GM12864 (cell line): ENCODE measurements at regions not wholly inside any gene's neighbourhood (a gene's known extent, or its start where the extent isn't known, plus 50 kb on each side); places are given as distances from the start of the nearest gene placed in this dataset.

Experiments used
- DNase-seq: peaks from one replicate; pipeline ENCODE4 v3.0.0-alpha.2; 2011; ENCODE audit warnings: low read depth
- H3K4me3 ChIP-seq: 2 replicates; pipeline ENCODE4 v1.5.1; 2011; ENCODE audit warnings: mild to moderate bottlenecking, low read depth, low read length, control low read depth
- TF ChIP-seq, protein P1 (sequence below): IDR thresholded peaks from 2 replicates; pipeline ENCODE4 v1.5.1; 2011; ENCODE audit warnings: low read depth, mild to moderate bottlenecking, moderate library complexity, low read length, control low read depth, inconsistent platforms; ENCODE audit errors: missing control alignments

GRCh38 chr13:44236370-44236769 lies 137.3 kb upstream of the SERP2 start:
- DNase-seq, result no peak
- TF ChIP-seq, protein P1, sequence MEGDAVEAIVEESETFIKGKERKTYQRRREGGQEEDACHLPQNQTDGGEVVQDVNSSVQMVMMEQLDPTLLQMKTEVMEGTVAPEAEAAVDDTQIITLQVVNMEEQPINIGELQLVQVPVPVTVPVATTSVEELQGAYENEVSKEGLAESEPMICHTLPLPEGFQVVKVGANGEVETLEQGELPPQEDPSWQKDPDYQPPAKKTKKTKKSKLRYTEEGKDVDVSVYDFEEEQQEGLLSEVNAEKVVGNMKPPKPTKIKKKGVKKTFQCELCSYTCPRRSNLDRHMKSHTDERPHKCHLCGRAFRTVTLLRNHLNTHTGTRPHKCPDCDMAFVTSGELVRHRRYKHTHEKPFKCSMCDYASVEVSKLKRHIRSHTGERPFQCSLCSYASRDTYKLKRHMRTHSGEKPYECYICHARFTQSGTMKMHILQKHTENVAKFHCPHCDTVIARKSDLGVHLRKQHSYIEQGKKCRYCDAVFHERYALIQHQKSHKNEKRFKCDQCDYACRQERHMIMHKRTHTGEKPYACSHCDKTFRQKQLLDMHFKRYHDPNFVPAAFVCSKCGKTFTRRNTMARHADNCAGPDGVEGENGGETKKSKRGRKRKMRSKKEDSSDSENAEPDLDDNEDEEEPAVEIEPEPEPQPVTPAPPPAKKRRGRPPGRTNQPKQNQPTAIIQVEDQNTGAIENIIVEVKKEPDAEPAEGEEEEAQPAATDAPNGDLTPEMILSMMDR, result no peak
- H3K4me3 ChIP-seq, result no peak overlapping the region

DNA sequence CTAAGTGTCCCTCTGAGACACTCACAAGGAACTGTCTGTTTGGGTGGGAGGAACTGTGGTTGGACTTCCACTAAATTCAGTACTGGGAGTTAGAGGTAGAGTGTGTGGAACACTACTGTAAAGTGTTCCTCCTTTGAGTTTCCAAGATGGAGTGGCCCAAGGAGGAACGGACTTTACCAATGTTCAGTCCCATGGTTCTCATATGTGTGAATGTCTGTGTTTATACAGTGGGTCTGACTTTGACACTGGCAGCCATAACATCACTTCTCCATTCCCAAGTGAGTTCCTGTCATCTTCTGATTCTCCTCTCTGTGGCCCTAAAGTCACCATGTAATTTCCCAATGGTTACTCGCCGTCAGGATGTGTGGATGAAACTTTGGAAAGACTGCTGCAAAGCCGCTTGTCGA lies 136.8 kb upstream of the SERP2 start:
- no peak overlapping the region for H3K4me3 ChIP-seq
- TF ChIP-seq, protein P1, result no peak
- DNase-seq, result no peak

- peak; percentile 35 for DNase-seq
- TF ChIP-seq, protein P1, result no peak
- no peak overlapping the region for H3K4me3 ChIP-seq
Observed at GRCh38 chr13:44237276-44237767, 136.3 kb upstream of the SERP2 start.

GRCh38 chr13:44237881-44238421 lies 135.7 kb upstream of the SERP2 start:
- TF ChIP-seq, protein P1, result no peak
- H3K4me3 ChIP-seq, result no peak overlapping the region
- DNase-seq, result no peak

DNA sequence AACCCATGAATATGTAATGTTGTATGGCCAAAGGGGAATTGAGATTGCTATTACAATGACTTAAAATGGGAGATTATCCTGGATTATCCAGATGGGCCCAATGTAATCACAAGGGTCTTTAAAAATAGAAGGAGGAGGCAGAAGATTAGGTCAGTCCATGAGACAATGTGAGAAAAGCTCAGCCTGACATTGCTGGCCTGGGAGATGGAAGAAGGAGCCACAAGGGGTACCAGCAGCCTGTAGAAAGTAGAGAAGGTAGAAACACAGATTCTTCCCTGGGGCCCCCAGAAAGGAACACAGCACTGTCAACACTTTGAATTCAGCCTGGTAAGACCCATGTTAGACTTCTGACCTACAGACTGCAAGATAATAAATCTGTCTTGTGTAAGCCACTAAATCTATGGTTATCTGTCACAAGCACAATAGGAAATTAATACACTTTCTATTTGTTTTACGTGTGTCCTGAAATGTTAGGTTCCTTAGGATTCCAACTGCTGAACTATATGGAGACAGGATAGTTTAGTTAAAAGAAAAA lies 132.9 kb upstream of the SERP2 start:
- DNase-seq, result no peak
- H3K4me3 ChIP-seq, result no peak overlapping the region
- TF ChIP-seq, protein P1, result no peak

- no peak for DNase-seq
- no peak overlapping the region for H3K4me3 ChIP-seq
- TF ChIP-seq, protein P1, result no peak
Observed at GRCh38 chr13:44241638-44242037, 132.0 kb upstream of the SERP2 start.

GRCh38 chr13:44242766-44243165 lies 130.9 kb upstream of the SERP2 start:
- no peak for DNase-seq
- TF ChIP-seq, protein P1, result no peak
- no peak overlapping the region for H3K4me3 ChIP-seq
